ENCODE measurements at regions not wholly inside any gene's neighbourhood (a gene's known extent, or its start where the extent isn't known, plus 50 kb on each side); places are given as distances from the start of the nearest gene placed in this dataset.

DNA sequence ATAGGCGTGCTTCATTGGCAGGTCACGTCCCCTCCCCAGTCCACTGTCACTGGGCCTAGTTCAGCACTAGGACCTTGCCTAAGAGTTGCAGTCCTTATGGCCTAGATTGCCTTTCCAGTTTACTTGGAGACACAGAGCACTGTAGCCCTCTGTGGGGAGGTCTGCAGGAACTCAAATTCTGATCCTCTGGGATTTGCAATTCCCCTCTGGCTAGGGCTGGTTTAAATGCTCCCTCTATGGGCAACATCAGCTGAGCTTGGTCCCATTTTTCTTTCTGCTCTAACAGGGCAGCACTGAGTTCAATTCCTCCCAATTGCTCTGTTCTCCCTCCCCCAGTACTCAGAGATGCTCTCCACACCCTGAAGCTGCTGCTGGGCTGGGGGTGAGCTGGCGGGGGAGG, 358.2 kb downstream of the HTR1A start:
- TF ChIP-seq, protein P1, sequence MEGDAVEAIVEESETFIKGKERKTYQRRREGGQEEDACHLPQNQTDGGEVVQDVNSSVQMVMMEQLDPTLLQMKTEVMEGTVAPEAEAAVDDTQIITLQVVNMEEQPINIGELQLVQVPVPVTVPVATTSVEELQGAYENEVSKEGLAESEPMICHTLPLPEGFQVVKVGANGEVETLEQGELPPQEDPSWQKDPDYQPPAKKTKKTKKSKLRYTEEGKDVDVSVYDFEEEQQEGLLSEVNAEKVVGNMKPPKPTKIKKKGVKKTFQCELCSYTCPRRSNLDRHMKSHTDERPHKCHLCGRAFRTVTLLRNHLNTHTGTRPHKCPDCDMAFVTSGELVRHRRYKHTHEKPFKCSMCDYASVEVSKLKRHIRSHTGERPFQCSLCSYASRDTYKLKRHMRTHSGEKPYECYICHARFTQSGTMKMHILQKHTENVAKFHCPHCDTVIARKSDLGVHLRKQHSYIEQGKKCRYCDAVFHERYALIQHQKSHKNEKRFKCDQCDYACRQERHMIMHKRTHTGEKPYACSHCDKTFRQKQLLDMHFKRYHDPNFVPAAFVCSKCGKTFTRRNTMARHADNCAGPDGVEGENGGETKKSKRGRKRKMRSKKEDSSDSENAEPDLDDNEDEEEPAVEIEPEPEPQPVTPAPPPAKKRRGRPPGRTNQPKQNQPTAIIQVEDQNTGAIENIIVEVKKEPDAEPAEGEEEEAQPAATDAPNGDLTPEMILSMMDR (IDR thresholded peaks at IDR 0.05; ENCODE audit: low read depth, low read length): no peak
- no peak for TF ChIP-seq EZH2phosphoT487 (IDR thresholded peaks at IDR 0.05; ENCODE audit: low read depth)
